GM12872 (cell line): ENCODE measurements at regions not wholly inside any gene's neighbourhood (a gene's known extent, or its start where the extent isn't known, plus 50 kb on each side); places are given as distances from the start of the nearest gene placed in this dataset.

ENCODE experiments used
- CTCF ChIP-seq: IDR thresholded peaks from 3 replicates; pipeline ENCODE4 v1.5.1; 2011; ENCODE audit warnings: low read depth, mild to moderate bottlenecking, low read length, moderate library complexity; ENCODE audit not compliant: insufficient read depth

GRCh38 chr10:8534891-8535290 is 480.4 kb downstream of the GATA3 start:
- no peak for TF ChIP-seq CTCF

GRCh38 chr10:8539056-8539455 is 484.6 kb downstream of the GATA3 start:
- no peak for TF ChIP-seq CTCF

DNA sequence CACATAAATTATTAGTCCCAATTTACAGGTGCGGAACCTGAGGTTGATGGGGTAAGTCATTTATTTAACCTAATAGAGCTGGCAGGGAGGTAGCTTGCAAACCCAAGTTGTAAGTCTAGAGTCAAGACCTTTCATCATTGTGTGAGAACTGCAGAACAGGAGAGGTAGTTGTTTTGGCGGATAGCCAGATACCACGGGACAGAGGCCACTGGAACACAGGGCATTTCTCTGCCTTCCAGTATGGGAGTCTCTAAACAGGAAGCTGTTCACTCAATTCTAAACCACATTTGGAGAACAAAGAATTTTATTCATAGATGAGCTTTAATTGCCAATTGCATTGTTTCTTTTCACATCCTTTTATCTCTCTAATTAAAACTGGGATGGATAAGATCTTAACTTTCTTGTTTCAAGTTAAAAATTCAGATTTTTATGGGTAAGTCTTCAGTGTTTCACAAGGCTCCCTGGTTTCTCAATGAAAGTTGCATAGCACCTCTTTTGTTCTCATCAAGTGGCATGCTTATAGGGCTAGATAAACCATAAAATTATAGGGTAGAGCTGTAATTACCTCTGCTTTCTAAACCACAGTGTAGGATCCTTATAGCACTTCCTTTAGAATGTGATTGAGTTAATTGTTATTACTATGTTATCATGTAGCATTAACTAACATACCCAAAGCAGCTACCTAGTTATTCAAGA is 489.0 kb downstream of the GATA3 start:
- TF ChIP-seq CTCF: no peak

- TF ChIP-seq CTCF: no peak
Measured at GRCh38 chr10:8544057-8544380, 489.5 kb downstream of the GATA3 start.

DNA sequence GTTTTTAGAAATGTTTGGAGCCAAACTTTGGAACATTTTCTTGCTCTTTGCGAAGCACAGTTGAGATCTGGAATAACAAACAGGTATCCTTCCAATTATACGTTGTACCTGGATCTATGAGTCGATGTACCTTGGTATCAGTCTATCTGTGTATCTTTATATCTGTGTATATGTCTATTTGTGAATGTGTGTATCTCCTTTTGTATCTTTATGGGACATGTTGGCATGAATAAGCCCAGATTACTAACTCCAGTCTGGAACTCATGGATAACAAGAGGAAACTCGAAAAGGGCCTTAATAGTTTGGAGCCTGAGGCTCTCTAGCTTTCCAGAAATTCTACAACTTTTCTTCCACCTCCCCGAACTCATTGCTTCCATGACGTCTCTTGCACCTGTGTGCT is 490.0 kb downstream of the GATA3 start:
- no peak for TF ChIP-seq CTCF

DNA sequence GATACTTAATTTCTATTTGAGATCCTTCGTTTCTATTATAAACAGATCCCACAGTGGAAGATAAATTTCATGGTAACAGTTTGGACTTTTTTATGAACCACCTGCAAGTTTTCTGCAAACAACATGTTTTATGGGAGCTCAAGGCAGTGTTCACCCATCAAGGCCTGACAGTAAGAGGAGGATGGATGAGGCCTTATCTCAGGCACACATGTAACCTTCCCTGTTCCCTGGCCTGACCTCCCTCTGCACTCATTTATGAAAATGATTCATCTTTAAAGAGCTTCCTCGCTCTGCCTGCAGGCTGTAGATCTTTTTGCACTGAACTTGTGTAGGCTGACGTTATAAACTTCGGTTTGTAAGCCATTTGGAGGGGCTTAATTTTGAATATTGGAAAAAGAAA is 500.1 kb downstream of the GATA3 start:
- no peak for TF ChIP-seq CTCF

GRCh38 chr10:8556321-8556720 is 501.8 kb downstream of the GATA3 start:
- no peak for TF ChIP-seq CTCF
